ENCODE measurements at regions not wholly inside any gene's neighbourhood (a gene's known extent, or its start where the extent isn't known, plus 50 kb on each side); places are given as distances from the start of the nearest gene placed in this dataset.

DNA sequence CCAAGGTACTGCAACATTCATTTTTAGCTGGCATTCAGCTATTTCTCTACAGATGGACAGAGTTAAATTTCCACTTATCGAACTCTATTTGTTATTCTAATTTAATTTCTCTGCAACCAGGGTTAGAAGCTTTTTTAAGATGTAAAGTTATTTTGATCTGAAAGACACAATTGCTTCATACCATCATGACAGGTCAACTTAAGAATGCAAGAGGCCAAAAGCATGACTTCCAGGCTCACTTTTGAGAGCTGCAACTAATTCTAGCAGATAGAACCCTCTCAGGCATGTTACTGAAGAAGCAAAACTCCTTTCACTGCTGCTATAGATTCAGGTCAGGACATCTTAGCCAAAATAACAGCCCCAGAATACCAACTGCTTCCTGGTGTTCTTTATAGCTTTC is 86.5 kb upstream of the GALNT18 start:
- Mint-ChIP-seq H3K9me3 (no peaks in the 10 kb centered on the region), H3K4me1 (ENCODE audit: unreplicated experiment) (peaks cover 9% of the 10 kb centered on the region), H3K36me3 (no peaks in the 10 kb centered on the region), H3K27me3 (peaks cover 16% of the 10 kb centered on the region), H3K27ac (no peak overlapping the region), H3K4me3 (no peak overlapping the region)
- no peak for DNase-seq (ENCODE audit: extremely low spot score, unreplicated experiment)
- TF ChIP-seq CTCF (conservative IDR thresholded peaks at IDR 0.05): no peak

DNA sequence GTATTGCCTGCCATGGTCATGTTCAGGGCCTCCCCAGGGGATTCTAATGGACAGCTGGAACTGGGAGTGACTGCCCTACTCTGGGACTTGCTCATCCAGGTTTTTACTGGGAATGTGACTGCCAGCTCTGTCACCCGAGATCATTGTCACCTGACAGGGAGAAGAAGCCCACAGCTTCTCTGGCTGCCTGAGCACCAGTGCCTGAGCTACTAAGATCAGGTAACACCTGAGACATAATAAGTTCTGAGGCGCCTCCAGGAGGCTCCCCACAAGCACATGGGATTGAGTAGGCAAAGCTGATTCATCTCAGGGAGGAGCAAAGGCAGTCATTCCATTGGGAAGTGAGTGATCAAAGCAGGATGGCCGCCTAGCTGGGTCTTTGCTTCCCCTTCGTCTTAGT is 84.2 kb upstream of the GALNT18 start:
- Mint-ChIP-seq H3K27ac (no peak overlapping the region), H3K9me3 (no peaks in the 10 kb centered on the region), H3K36me3 (no peaks in the 10 kb centered on the region), H3K27me3 (peaks cover 16% of the 10 kb centered on the region), H3K4me1 (ENCODE audit: unreplicated experiment) (peaks cover 11% of the 10 kb centered on the region), H3K4me3 (no peak overlapping the region)
- TF ChIP-seq CTCF (conservative IDR thresholded peaks at IDR 0.05): no peak
- DNase-seq (ENCODE audit: extremely low spot score, unreplicated experiment): no peak

DNA sequence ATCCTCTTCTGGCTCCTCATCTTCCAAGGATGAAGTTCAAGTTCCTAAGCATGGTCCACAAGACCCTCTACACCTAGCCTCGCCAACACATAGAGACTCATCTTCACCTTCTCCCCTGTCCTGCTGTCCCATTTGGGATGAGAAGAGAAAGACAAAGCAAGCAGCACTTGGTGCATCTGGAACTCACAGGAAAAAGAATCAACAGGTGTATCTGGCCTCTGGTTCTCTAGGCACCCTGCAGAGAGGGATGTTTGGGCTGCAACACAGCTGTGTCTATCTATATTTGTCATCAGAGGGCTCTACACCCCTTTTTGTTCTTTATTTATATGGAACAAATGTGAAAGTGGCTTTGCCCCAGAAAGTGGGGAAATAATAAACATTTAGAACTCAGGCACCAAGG is 82.1 kb upstream of the GALNT18 start:
- Mint-ChIP-seq H3K4me3 (no peak overlapping the region), H3K9me3 (no peaks in the 10 kb centered on the region), H3K4me1 (ENCODE audit: unreplicated experiment) (peaks cover 15% of the 10 kb centered on the region), H3K27me3 (peaks cover 11% of the 10 kb centered on the region), H3K27ac (no peak overlapping the region), H3K36me3 (no peaks in the 10 kb centered on the region)
- DNase-seq (ENCODE audit: extremely low spot score, unreplicated experiment): no peak
- TF ChIP-seq CTCF (conservative IDR thresholded peaks at IDR 0.05): no peak

GRCh38 chr11:11701070-11701469 is 79.3 kb upstream of the GALNT18 start:
- H3K27me3 Mint-ChIP-seq: peaks cover 6% of the 10 kb centered on the region
- DNase-seq (ENCODE audit: extremely low spot score, unreplicated experiment): no peak

GRCh38 chr11:11697796-11698195 is 76.0 kb upstream of the GALNT18 start:
- no peak for TF ChIP-seq CTCF (conservative IDR thresholded peaks at IDR 0.05)
- DNase-seq (ENCODE audit: extremely low spot score, unreplicated experiment): no peak
- Mint-ChIP-seq H3K4me1 (ENCODE audit: unreplicated experiment) (peaks cover 7% of the 10 kb centered on the region), H3K9me3 (no peaks in the 10 kb centered on the region), H3K27ac (no peak overlapping the region), H3K27me3 (peaks cover 3% of the 10 kb centered on the region), H3K36me3 (no peaks in the 10 kb centered on the region), H3K4me3 (no peak overlapping the region)

More at GRCh38 chr11:11701070-11701469, 79.3 kb upstream of the GALNT18 start:
- Mint-ChIP-seq H3K4me1 (ENCODE audit: unreplicated experiment) (peaks cover 7% of the 10 kb centered on the region), H3K9me3 (no peaks in the 10 kb centered on the region), H3K27ac (no peak overlapping the region), H3K36me3 (no peaks in the 10 kb centered on the region), H3K4me3 (no peak overlapping the region)
- no peak for TF ChIP-seq CTCF (conservative IDR thresholded peaks at IDR 0.05)

Data from type B pancreatic cell (in vitro differentiated cells).